H1 (cell line): ENCODE measurements at regions not wholly inside any gene's neighbourhood (a gene's known extent, or its start where the extent isn't known, plus 50 kb on each side); places are given as distances from the start of the nearest gene placed in this dataset.

Experiments used
- CTCF ChIA-PET: fragments of 300-600 bp; sonication (Branson Sonifier 250); formaldehyde crosslinking; loops from one replicate; lab custom pipeline; 2021; ENCODE audit not compliant: partially characterized antibody; lab: Charles Lee
- POLR2A ChIA-PET: fragments of 300-600 bp; sonication (Branson Sonifier 250); formaldehyde crosslinking; loops from one replicate; lab custom pipeline; 2021; ENCODE audit warnings: inconsistent platforms; ENCODE audit not compliant: partially characterized antibody; lab: Charles Lee
- DNase-seq, 2 experiments: peaks; one replicate each; pipeline versions ENCODE4 v3.0.0 to v3.0.0-alpha.2; 2010 to 2022; ENCODE audit warnings: low spot score in 2 of 2, low read depth in 1 of 2, mixed read lengths in 1 of 2
- FAIRE-seq: peaks from 2 replicates; lab custom pipeline; 2011; peaks lifted over from hg19 to GRCh38; lab: Jason Lieb, UNC
- H2AFZ ChIP-seq: 2 replicates; pipeline ENCODE4 v1.8.1; 2012; ENCODE audit warnings: low read length, inconsistent platforms
- H2AK5ac ChIP-seq: 2 replicates; pipeline ENCODE4 v1.6.1; 2013; ENCODE audit warnings: low read depth, low read length
- H2BK120ac ChIP-seq: replicated peaks from 2 replicates; pipeline ENCODE3; 2013; ENCODE audit warnings: low read depth, low read length, inconsistent platforms
- H2BK12ac ChIP-seq: 2 replicates; pipeline ENCODE4 v1.6.1; 2013; ENCODE audit warnings: low read depth, low read length
- H2BK15ac ChIP-seq: 2 replicates; pipeline ENCODE4 v1.6.1; 2013; ENCODE audit warnings: low read length
- H2BK20ac ChIP-seq: 2 replicates; pipeline ENCODE4 v1.6.1; 2013; ENCODE audit warnings: low read length
- H2BK5ac ChIP-seq: 2 replicates; pipeline ENCODE4 v1.6.1; 2013; ENCODE audit warnings: low read depth, low read length
- H3K14ac ChIP-seq: 2 replicates; pipeline ENCODE4 v1.6.1; 2013; ENCODE audit warnings: inconsistent platforms; ENCODE audit not compliant: insufficient read length
- H3K18ac ChIP-seq: 2 replicates; pipeline ENCODE4 v1.6.1; 2013; ENCODE audit warnings: low read length; ENCODE audit errors: extremely low read depth
- H3K23ac ChIP-seq: 2 replicates; pipeline ENCODE4 v1.6.1; 2013; ENCODE audit warnings: inconsistent platforms; ENCODE audit not compliant: insufficient read length
- H3K23me2 ChIP-seq: 2 replicates; pipeline ENCODE4 v1.6.1; 2013; ENCODE audit warnings: low read depth, low read length
- H3K27ac ChIP-seq: 2 replicates; pipeline ENCODE4 v1.6.1; 2011; ENCODE audit warnings: low read depth, low read length, inconsistent platforms
- H3K27me3 ChIP-seq, 4 experiments: replicated peaks in 1 of 4; 1 replicate in 1 of 4; 2 replicates in 3 of 4; pipeline versions ENCODE4 v1.6.1 to v1.8.1; 2011 to 2013; ENCODE audit warnings: low read length in 3 of 4, mild to moderate bottlenecking in 3 of 4, inconsistent platforms in 2 of 4, mixed read lengths in 2 of 4, moderate library complexity in 1 of 4; ENCODE audit not compliant: control insufficient read depth in 3 of 4, insufficient read depth in 3 of 4; ENCODE audit errors: extremely low read depth in 1 of 4
- H3K36me3 ChIP-seq, 4 experiments: 2 replicates each; pipeline versions ENCODE4 v1.6.1 to v1.8.1; 2011 to 2013; ENCODE audit warnings: mild to moderate bottlenecking in 4 of 4, low read length in 3 of 4, moderate library complexity in 2 of 4, control low read depth in 1 of 4, inconsistent platforms in 1 of 4; ENCODE audit not compliant: insufficient read depth in 4 of 4, control insufficient read depth in 2 of 4
- H3K4ac ChIP-seq: replicated peaks from 2 replicates; pipeline ENCODE3; 2013; ENCODE audit warnings: low read length, low read depth, mixed read lengths, inconsistent platforms; ENCODE audit not compliant: insufficient read length
- H3K4me1 ChIP-seq, 4 experiments: replicated peaks in 1 of 4; 1 replicate in 1 of 4; 2 replicates in 3 of 4; pipeline versions ENCODE4 v1.6.1 to v1.8.1; 2011 to 2013; ENCODE audit warnings: low read length in 3 of 4, inconsistent platforms in 2 of 4, mixed read lengths in 1 of 4; ENCODE audit not compliant: insufficient read depth in 4 of 4, control insufficient read depth in 3 of 4
- H3K4me2 ChIP-seq, 2 experiments: 2 replicates each; pipeline versions ENCODE4 v1.6.1 to v1.8.1; 2011 to 2013; ENCODE audit warnings: low read depth in 2 of 2, low read length in 2 of 2, control low read depth in 1 of 2, inconsistent platforms in 1 of 2, mild to moderate bottlenecking in 1 of 2; ENCODE audit not compliant: insufficient read depth in 1 of 2
- H3K4me3 ChIP-seq, 4 experiments: fragments of 200-600, 300-600 bp in 1 of 4; sonication (generic), shearing (Covaris generic), sonication (Bioruptor Twin) in 1 of 4; 2 replicates each; pipeline versions ENCODE4 v1.5.1 to v1.8.1; 2011 to 2016; ENCODE audit warnings: low read length in 4 of 4, low read depth in 3 of 4, control low read depth in 2 of 4, inconsistent platforms in 2 of 4, mild to moderate bottlenecking in 2 of 4, mixed read lengths in 1 of 4, moderate library complexity in 1 of 4; ENCODE audit not compliant: insufficient read depth in 2 of 4; ENCODE audit errors: extremely low read depth in 1 of 4
- H3K56ac ChIP-seq: replicated peaks from 2 replicates; pipeline ENCODE3; 2013; ENCODE audit warnings: low read depth, mild to moderate bottlenecking, mixed read lengths, low read length, inconsistent platforms; ENCODE audit not compliant: insufficient read length
- H3K79me1 ChIP-seq: 2 replicates; pipeline ENCODE4 v1.6.1; 2013; ENCODE audit warnings: low read depth, low read length, control low read depth
- H3K79me2 ChIP-seq, 2 experiments: 2 replicates each; pipeline versions ENCODE4 v1.6.1 to v1.8.1; 2012 to 2013; ENCODE audit warnings: low read length in 2 of 2, mild to moderate bottlenecking in 2 of 2, inconsistent platforms in 1 of 2; ENCODE audit not compliant: insufficient read depth in 2 of 2, control insufficient read depth in 1 of 2
- H3K9ac ChIP-seq, 4 experiments: replicated peaks in 1 of 4; 1 replicate in 1 of 4; 2 replicates in 3 of 4; pipeline versions ENCODE4 v1.6.1 to v1.8.1; 2011 to 2013; ENCODE audit warnings: low read depth in 3 of 4, low read length in 3 of 4, control low read depth in 2 of 4, mild to moderate bottlenecking in 2 of 4, moderate library complexity in 2 of 4, inconsistent platforms in 1 of 4; ENCODE audit errors: extremely low read depth in 1 of 4
- H3K9me3 ChIP-seq, 2 experiments: 2 replicates each; pipeline versions ENCODE4 v1.6.1 to v1.8.1; 2012 to 2013; ENCODE audit warnings: mild to moderate bottlenecking in 2 of 2, moderate library complexity in 2 of 2, control low read depth in 1 of 2, inconsistent platforms in 1 of 2, low read depth in 1 of 2, low read length in 1 of 2, mixed read lengths in 1 of 2; ENCODE audit not compliant: insufficient read depth in 2 of 2
- H4K20me1 ChIP-seq, 2 experiments: replicated peaks in 1 of 2; 2 replicates each; pipeline versions ENCODE3 to v1.8.1; 2011 to 2013; ENCODE audit warnings: inconsistent platforms in 2 of 2, low read length in 2 of 2, mild to moderate bottlenecking in 1 of 2; ENCODE audit not compliant: insufficient read depth in 2 of 2, control insufficient read depth in 1 of 2
- H4K5ac ChIP-seq: 2 replicates; pipeline ENCODE4 v1.6.1; 2013; ENCODE audit warnings: low read length, low read depth, mixed read lengths, inconsistent platforms; ENCODE audit not compliant: insufficient read length
- H4K8ac ChIP-seq: 2 replicates; pipeline ENCODE4 v1.8.0; 2013; ENCODE audit warnings: mild to moderate bottlenecking, moderate library complexity, low read length, inconsistent platforms; ENCODE audit not compliant: insufficient read depth; ENCODE audit errors: extremely low read depth
- H4K91ac ChIP-seq: replicated peaks from 2 replicates; pipeline ENCODE3; 2013; ENCODE audit warnings: low read length, mixed read lengths, inconsistent platforms; ENCODE audit not compliant: insufficient read length
- MAFK ChIP-seq: IDR thresholded peaks from 2 replicates; pipeline ENCODE4 v1.6.1; 2012; ENCODE audit warnings: low read depth, mild to moderate bottlenecking, improper control_type of control experiment, low read length
- RFX5 ChIP-seq: IDR thresholded peaks from 2 replicates; pipeline ENCODE4 v1.6.1; 2011; ENCODE audit warnings: low read depth, low read length, improper control_type of control experiment, borderline replicate concordance
- TEAD4 ChIP-seq: IDR thresholded peaks from 2 replicates; pipeline ENCODE4 v1.6.1; 2012; ENCODE audit warnings: low read depth, low read length, inconsistent platforms, mixed read lengths
- ZNF274 ChIP-seq: IDR thresholded peaks from 2 replicates; pipeline ENCODE4 v1.7.0; 2012; ENCODE audit warnings: low read length, borderline replicate concordance; ENCODE audit errors: extremely low read depth
- WGBS, 2 experiments: shearing (Covaris generic) in 1 of 2; methylation state at CpG; one replicate each; pipeline versions ENCODE4 v1.1.6 to v1.1.7; 2013 to 2015; ENCODE audit warnings: low lambda C conversion rate in 2 of 2, mixed read lengths in 2 of 2, inconsistent platforms in 1 of 2, low coverage in 1 of 2, missing lambda C conversion rate in 1 of 2; ENCODE audit not compliant: insufficient replicate concordance in 2 of 2, insufficient coverage in 1 of 2, insufficient read length in 1 of 2; ENCODE audit errors: extremely low coverage in 1 of 2, missing lambda C conversion rate in 1 of 2; 5-methylcytosine and 5-hydroxymethylcytosine counted together

DNA sequence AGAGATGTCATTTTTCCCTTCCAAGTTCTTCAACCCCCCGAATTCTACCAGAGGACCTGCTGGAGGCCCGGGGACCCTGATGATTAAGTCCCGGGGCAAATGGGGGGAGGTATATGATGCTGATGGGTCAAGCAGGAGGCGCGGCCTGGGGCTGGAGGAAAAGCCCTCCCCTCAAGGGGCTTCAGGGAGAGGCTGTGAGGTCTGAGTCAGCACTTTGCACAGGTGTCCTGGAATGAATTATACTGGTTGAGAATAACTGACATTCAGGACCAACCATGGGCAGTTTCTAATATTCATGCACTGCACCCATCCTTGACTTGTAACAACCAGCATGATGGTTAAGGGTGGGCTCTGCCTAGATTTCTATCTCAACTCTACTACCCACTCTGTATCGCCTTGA, 146.8 kb upstream of the SYT13 start:
- ChIA-PET POLR2A (no interaction called here), CTCF (interaction anchor here (1.6 kb wide), 1 partner anchor 19 kb away, joined by 5 read pairs; no protein-coding TSS in a partner anchor)
- Histone ChIP-seq H3K9ac (no peak overlapping the region), H3K36me3 (no peaks in the 10 kb centered on the region), H3K27ac (no peak overlapping the region), H3K23ac (no peak overlapping the region), H2AK5ac (no peak overlapping the region), H2BK12ac (no peak overlapping the region), H3K18ac (no peak overlapping the region), H2BK5ac (no peak overlapping the region), H2AFZ (no peak overlapping the region), H3K79me2 (no peaks in the 10 kb centered on the region), H4K20me1 (no peaks in the 10 kb centered on the region), H3K4ac (no peak overlapping the region), H2BK20ac (no peak overlapping the region), H4K8ac (no peak overlapping the region), H3K4me1 (peaks cover 0 to 8% (median 2%) of the 10 kb centered on the region in 4 experiments; a peak in 3 of 7 replicates), H4K91ac (no peak overlapping the region), H3K9me3 (no peaks in the 10 kb centered on the region), H2BK15ac (no peak overlapping the region), H3K23me2 (no peaks in the 10 kb centered on the region), H3K4me2 (no peak overlapping the region), H3K4me3 (no peak overlapping the region), H3K27me3 (no peaks in the 10 kb centered on the region), H3K79me1 (no peaks in the 10 kb centered on the region), H2BK120ac (no peak overlapping the region), H3K56ac (no peak overlapping the region), H3K14ac (no peak overlapping the region), H4K5ac (no peak overlapping the region)
- WGBS, 2 experiments: 93% methylated on average over 6 of the region's 6 CpGs; no CpG with 5 or more reads in 1 of the 2 experiments
- no peak for DNase-seq
- no peak for FAIRE-seq
- TF ChIP-seq TEAD4 (no peak), ZNF274 (no peak), MAFK (peak; percentile 27; the same call in 1 of the 2 replicates), RFX5 (no peak)
- TF ChIP-seq, all 59 proteins: peak for 1
